H9 (cell line): ENCODE measurements at regions not wholly inside any gene's neighbourhood (a gene's known extent, or its start where the extent isn't known, plus 50 kb on each side); places are given as distances from the start of the nearest gene placed in this dataset.

Source experiments
- DNase-seq: peaks from one replicate; pipeline ENCODE4 v3.0.0-alpha.2; 2017
- H2AFZ ChIP-seq: one replicate; pipeline ENCODE4 v1.6.1; 2013; ENCODE audit warnings: mild to moderate bottlenecking, low read length, control low read depth, moderate library complexity
- H2AK5ac ChIP-seq: 2 replicates; pipeline ENCODE4 v1.6.1; 2013; ENCODE audit warnings: low read length, control low read depth, mixed read lengths; ENCODE audit not compliant: insufficient read length
- H2BK120ac ChIP-seq: one replicate; pipeline ENCODE4 v1.6.1; 2013; ENCODE audit warnings: low read depth, mild to moderate bottlenecking, low read length, control low read depth, inconsistent platforms; ENCODE audit not compliant: poor library complexity, severe bottlenecking
- H2BK12ac ChIP-seq: 2 replicates; pipeline ENCODE4 v1.6.1; 2013; ENCODE audit warnings: low read length, control low read depth, mixed read lengths, low read depth; ENCODE audit not compliant: insufficient read length
- H2BK15ac ChIP-seq: 2 replicates; pipeline ENCODE4 v1.6.1; 2013; ENCODE audit warnings: low read depth, low read length, control low read depth
- H2BK20ac ChIP-seq: one replicate; pipeline ENCODE4 v1.6.1; 2013; ENCODE audit warnings: low read depth, mild to moderate bottlenecking, low read length, control low read depth, inconsistent platforms; ENCODE audit not compliant: poor library complexity, severe bottlenecking
- H2BK5ac ChIP-seq: 2 replicates; pipeline ENCODE4 v1.6.1; 2013; ENCODE audit warnings: low read length, control low read depth, mixed read lengths; ENCODE audit not compliant: insufficient read length
- H3K14ac ChIP-seq: 2 replicates; pipeline ENCODE4 v1.6.1; 2013; ENCODE audit warnings: low read length, control low read depth; ENCODE audit not compliant: insufficient read depth
- H3K18ac ChIP-seq: 2 replicates; pipeline ENCODE4 v1.6.1; 2013; ENCODE audit warnings: low read depth, mild to moderate bottlenecking, mixed read lengths, low read length, control low read depth; ENCODE audit not compliant: insufficient read length
- H3K23ac ChIP-seq: 2 replicates; pipeline ENCODE4 v1.6.1; 2013; ENCODE audit warnings: low read length, control low read depth, mixed read lengths, low read depth; ENCODE audit not compliant: insufficient read length
- H3K23me2 ChIP-seq: 2 replicates; pipeline ENCODE4 v1.6.1; 2013; ENCODE audit warnings: low read depth, mild to moderate bottlenecking, mixed read lengths, low read length, control low read depth; ENCODE audit not compliant: insufficient read length, poor library complexity, severe bottlenecking
- H3K27ac ChIP-seq: 2 replicates; pipeline ENCODE4 v1.5.1; 2013; ENCODE audit warnings: low read length, control low read depth, mixed read lengths, low read depth; ENCODE audit not compliant: insufficient read length
- H3K27me3 ChIP-seq: 2 replicates; pipeline ENCODE4 v1.6.1; 2013; ENCODE audit warnings: low read length, control low read depth, inconsistent platforms; ENCODE audit not compliant: insufficient read depth
- H3K4ac ChIP-seq: 2 replicates; pipeline ENCODE4 v1.6.1; 2013; ENCODE audit warnings: low read depth, mild to moderate bottlenecking, control low read depth, inconsistent platforms, low read length, moderate library complexity
- H3K4me1 ChIP-seq: 2 replicates; pipeline ENCODE4 v1.6.1; 2013; ENCODE audit warnings: low read length, control low read depth, inconsistent platforms; ENCODE audit not compliant: insufficient read depth
- H3K4me2 ChIP-seq: 2 replicates; pipeline ENCODE4 v1.6.1; 2013; ENCODE audit warnings: low read length, control low read depth, mixed read lengths; ENCODE audit not compliant: insufficient read length, insufficient read depth
- H3K56ac ChIP-seq: 2 replicates; pipeline ENCODE4 v1.6.1; 2013; ENCODE audit warnings: low read depth, mild to moderate bottlenecking, mixed read lengths, low read length, control low read depth; ENCODE audit not compliant: insufficient read length
- H3K79me1 ChIP-seq: 2 replicates; pipeline ENCODE4 v1.6.1; 2013; ENCODE audit warnings: low read depth, mild to moderate bottlenecking, moderate library complexity, low read length, control low read depth, inconsistent platforms; ENCODE audit not compliant: insufficient read depth, poor library complexity, severe bottlenecking
- H3K79me2 ChIP-seq: 2 replicates; pipeline ENCODE4 v1.6.1; 2013; ENCODE audit warnings: low read length, control low read depth, inconsistent platforms; ENCODE audit not compliant: insufficient read depth
- H3K9ac ChIP-seq: 2 replicates; pipeline ENCODE4 v1.6.1; 2013; ENCODE audit warnings: low read length, control low read depth, mixed read lengths; ENCODE audit not compliant: insufficient read length; ENCODE audit errors: extremely low read depth
- H3K9me3 ChIP-seq: one replicate; pipeline ENCODE4 v1.6.1; 2013; ENCODE audit warnings: low read depth, low read length, inconsistent platforms; ENCODE audit not compliant: control insufficient read depth
- H3T11ph ChIP-seq: one replicate; pipeline ENCODE4 v1.6.1; 2013; ENCODE audit warnings: mild to moderate bottlenecking, low read length, control low read depth, inconsistent platforms
- H4K20me1 ChIP-seq: one replicate; pipeline ENCODE4 v1.6.1; 2013; ENCODE audit not compliant: control insufficient read depth, insufficient read length, insufficient read depth
- H4K5ac ChIP-seq: 2 replicates; pipeline ENCODE4 v1.6.1; 2013; ENCODE audit warnings: low read depth, mild to moderate bottlenecking, mixed read lengths, low read length, control low read depth; ENCODE audit not compliant: insufficient read length
- H4K8ac ChIP-seq: replicated peaks from 2 replicates; pipeline ENCODE4 v1.6.1; 2013; ENCODE audit warnings: low read length, control low read depth, mixed read lengths, low read depth; ENCODE audit not compliant: insufficient read length
- H4K91ac ChIP-seq: 2 replicates; pipeline ENCODE4 v1.6.1; 2013; ENCODE audit warnings: low read depth, mild to moderate bottlenecking, moderate library complexity, mixed read lengths, low read length, control low read depth; ENCODE audit not compliant: insufficient read length
- H3K27ac Mint-ChIP-seq, 3 experiments: 2 replicates in 2 of 3; 3 replicates in 1 of 3; pipeline ENCODE4 v1.8.0; 2020 to 2021; ENCODE audit warnings: mixed read lengths in 3 of 3, mild to moderate bottlenecking in 1 of 3, moderate library complexity in 1 of 3
- H3K27me3 Mint-ChIP-seq: 2 replicates; pipeline ENCODE4 v1.8.0; 2021; ENCODE audit warnings: low read depth, mild to moderate bottlenecking, moderate library complexity, mixed read lengths
- H3K36me3 Mint-ChIP-seq, 3 experiments: 2 replicates in 2 of 3; 3 replicates in 1 of 3; pipeline ENCODE4 v1.8.0; 2020 to 2021; ENCODE audit warnings: low read depth in 3 of 3, mixed read lengths in 3 of 3; ENCODE audit not compliant: insufficient read depth in 1 of 3
- H3K4me1 Mint-ChIP-seq, 2 experiments: 2 replicates each; pipeline ENCODE4 v1.8.0; 2020; ENCODE audit warnings: mixed read lengths in 2 of 2
- H3K4me3 Mint-ChIP-seq, 2 experiments: 2 replicates in 1 of 2; 3 replicates in 1 of 2; pipeline ENCODE4 v1.8.0; 2020 to 2021; ENCODE audit warnings: mild to moderate bottlenecking in 2 of 2, mixed read lengths in 2 of 2, moderate library complexity in 1 of 2
- H3K9me3 Mint-ChIP-seq, 2 experiments: 2 replicates in 1 of 2; 3 replicates in 1 of 2; pipeline ENCODE4 v1.8.0; 2020; ENCODE audit warnings: mild to moderate bottlenecking in 2 of 2, mixed read lengths in 2 of 2, moderate library complexity in 1 of 2
- WGBS: extraction: QIAGEN DNeasy Blood & Tissue Kit; methylation state at CpG from one replicate; pipeline ENCODE4 v1.1.7; 2013; ENCODE audit warnings: missing lambda C conversion rate, low lambda C conversion rate, mixed read lengths; ENCODE audit not compliant: insufficient read length; ENCODE audit errors: extremely low coverage; 5-methylcytosine and 5-hydroxymethylcytosine counted together
- TF ChIP-seq, protein P1 (sequence below): fragments of 200-600 bp; sonication (generic); conservative IDR thresholded peaks from 3 replicates; pipeline ENCODE4 v1.8.0; 2021; ENCODE audit warnings: antibody characterized with exemption, mild to moderate bottlenecking

DNA sequence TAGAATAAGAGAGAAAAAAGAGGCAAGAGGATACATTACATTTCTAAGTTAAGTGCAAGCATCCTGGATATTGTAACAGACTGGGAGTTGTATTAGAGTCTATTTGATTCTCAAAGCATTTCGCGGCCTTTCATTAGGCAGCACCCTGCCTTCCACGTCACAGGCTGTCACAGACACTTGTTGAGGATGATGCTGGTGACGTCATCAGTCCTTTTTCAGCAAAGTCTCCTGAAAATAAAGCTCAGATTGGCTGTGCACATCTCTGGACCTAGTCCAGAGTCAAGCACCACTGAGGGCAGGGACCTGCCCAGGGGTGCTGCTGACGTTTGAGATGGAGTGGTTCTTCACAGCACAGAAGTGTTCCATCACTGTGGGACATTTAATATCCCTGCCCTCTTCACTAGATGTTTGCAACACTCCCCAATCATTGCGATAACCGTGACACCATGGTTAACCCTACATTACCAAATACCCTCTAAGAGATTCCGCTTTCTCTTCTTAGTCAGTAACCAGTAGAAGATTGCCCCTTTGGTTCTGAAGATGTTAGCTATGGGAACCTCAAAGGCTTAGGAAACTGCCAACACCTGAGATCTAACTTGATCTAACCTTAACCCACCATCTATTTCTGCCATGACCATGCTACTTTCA, 72.7 kb upstream of the F3 start:
- Histone ChIP-seq H3K23ac (no peak overlapping the region), H4K91ac (no peak overlapping the region), H4K5ac (no peak overlapping the region), H4K20me1 (no peaks in the 10 kb centered on the region), H2AK5ac (no peak overlapping the region), H3K18ac (no peak overlapping the region), H3K4me2 (no peak overlapping the region), H4K8ac (no peak overlapping the region), H3K9ac (no peak overlapping the region), H2AFZ (no peak overlapping the region), H3K27me3 (no peaks in the 10 kb centered on the region), H2BK5ac (no peak overlapping the region), H3K23me2 (no peaks in the 10 kb centered on the region), H2BK12ac (no peak overlapping the region), H3K4me1 (peaks cover 2% of the 10 kb centered on the region; the same call in 1 of the 2 replicates), H3K4ac (no peak overlapping the region), H3K56ac (no peak overlapping the region), H3T11ph (no peak overlapping the region), H3K79me2 (no peaks in the 10 kb centered on the region), H2BK120ac (no peak overlapping the region), H3K9me3 (no peaks in the 10 kb centered on the region), H2BK15ac (no peak overlapping the region), H3K79me1 (no peaks in the 10 kb centered on the region), H3K14ac (no peak overlapping the region), H3K27ac (no peak overlapping the region), H2BK20ac (no peak overlapping the region)
- TF ChIP-seq, protein P1, sequence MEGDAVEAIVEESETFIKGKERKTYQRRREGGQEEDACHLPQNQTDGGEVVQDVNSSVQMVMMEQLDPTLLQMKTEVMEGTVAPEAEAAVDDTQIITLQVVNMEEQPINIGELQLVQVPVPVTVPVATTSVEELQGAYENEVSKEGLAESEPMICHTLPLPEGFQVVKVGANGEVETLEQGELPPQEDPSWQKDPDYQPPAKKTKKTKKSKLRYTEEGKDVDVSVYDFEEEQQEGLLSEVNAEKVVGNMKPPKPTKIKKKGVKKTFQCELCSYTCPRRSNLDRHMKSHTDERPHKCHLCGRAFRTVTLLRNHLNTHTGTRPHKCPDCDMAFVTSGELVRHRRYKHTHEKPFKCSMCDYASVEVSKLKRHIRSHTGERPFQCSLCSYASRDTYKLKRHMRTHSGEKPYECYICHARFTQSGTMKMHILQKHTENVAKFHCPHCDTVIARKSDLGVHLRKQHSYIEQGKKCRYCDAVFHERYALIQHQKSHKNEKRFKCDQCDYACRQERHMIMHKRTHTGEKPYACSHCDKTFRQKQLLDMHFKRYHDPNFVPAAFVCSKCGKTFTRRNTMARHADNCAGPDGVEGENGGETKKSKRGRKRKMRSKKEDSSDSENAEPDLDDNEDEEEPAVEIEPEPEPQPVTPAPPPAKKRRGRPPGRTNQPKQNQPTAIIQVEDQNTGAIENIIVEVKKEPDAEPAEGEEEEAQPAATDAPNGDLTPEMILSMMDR = no peak
- no peaks in the 10 kb centered on the region; the same call in 1 of the 2 replicates for H3K27me3 Mint-ChIP-seq
- WGBS = no CpG with 5 or more reads among the region's 8 CpGs
- peaks cover 0 to 5% (median 0%) of the 10 kb centered on the region in 3 experiments; a peak in 2 of 7 replicates for H3K36me3 Mint-ChIP-seq
- no peak overlapping the region for H3K4me3 Mint-ChIP-seq
- H3K9me3 Mint-ChIP-seq = peaks cover 0 to 7% of the 10 kb centered on the region in 2 experiments; a peak in 1 of 5 replicates
- no peak overlapping the region for H3K27ac Mint-ChIP-seq
- H3K4me1 Mint-ChIP-seq = peaks cover 44 to 49% of the 10 kb centered on the region in 2 experiments
- DNase-seq = no peak
